H1 (cell line): ENCODE measurements at regions not wholly inside any gene's neighbourhood (a gene's known extent, or its start where the extent isn't known, plus 50 kb on each side); places are given as distances from the start of the nearest gene placed in this dataset.

Experiments used
- RXRA ChIP-seq: IDR thresholded peaks from 2 replicates; pipeline ENCODE4 v1.6.1; 2011; ENCODE audit warnings: low read depth, mild to moderate bottlenecking, low read length, moderate library complexity; ENCODE audit not compliant: insufficient read depth
- TF ChIP-seq, protein P1 (sequence below): fragments of 300-600 bp; sonication (generic); IDR thresholded peaks from 2 replicates; pipeline ENCODE4 v1.7.1; 2012; ENCODE audit warnings: low read length, moderate library complexity, mild to moderate bottlenecking, inconsistent platforms; ENCODE audit not compliant: insufficient replicate concordance

DNA sequence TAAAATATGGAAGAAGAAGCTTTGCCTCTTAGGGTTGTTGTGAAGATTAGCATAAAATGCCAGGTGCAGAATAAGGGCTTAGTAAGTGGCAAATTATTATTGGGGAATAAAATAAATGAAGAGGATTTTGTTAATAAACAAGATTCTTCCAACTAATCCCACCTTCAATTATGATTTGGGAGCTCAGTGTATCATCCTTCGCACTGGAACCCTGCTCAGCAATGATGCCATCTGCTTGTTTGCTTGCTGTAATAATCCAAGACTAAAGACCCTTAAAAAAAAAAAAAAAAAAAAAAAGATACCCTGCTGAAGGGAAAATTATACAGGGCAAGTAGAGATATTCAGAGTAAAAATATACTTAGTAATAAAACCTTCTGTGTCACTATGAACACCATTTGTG lies 62.0 kb upstream of the RREB1 start (continued):
- TF ChIP-seq, protein P1, sequence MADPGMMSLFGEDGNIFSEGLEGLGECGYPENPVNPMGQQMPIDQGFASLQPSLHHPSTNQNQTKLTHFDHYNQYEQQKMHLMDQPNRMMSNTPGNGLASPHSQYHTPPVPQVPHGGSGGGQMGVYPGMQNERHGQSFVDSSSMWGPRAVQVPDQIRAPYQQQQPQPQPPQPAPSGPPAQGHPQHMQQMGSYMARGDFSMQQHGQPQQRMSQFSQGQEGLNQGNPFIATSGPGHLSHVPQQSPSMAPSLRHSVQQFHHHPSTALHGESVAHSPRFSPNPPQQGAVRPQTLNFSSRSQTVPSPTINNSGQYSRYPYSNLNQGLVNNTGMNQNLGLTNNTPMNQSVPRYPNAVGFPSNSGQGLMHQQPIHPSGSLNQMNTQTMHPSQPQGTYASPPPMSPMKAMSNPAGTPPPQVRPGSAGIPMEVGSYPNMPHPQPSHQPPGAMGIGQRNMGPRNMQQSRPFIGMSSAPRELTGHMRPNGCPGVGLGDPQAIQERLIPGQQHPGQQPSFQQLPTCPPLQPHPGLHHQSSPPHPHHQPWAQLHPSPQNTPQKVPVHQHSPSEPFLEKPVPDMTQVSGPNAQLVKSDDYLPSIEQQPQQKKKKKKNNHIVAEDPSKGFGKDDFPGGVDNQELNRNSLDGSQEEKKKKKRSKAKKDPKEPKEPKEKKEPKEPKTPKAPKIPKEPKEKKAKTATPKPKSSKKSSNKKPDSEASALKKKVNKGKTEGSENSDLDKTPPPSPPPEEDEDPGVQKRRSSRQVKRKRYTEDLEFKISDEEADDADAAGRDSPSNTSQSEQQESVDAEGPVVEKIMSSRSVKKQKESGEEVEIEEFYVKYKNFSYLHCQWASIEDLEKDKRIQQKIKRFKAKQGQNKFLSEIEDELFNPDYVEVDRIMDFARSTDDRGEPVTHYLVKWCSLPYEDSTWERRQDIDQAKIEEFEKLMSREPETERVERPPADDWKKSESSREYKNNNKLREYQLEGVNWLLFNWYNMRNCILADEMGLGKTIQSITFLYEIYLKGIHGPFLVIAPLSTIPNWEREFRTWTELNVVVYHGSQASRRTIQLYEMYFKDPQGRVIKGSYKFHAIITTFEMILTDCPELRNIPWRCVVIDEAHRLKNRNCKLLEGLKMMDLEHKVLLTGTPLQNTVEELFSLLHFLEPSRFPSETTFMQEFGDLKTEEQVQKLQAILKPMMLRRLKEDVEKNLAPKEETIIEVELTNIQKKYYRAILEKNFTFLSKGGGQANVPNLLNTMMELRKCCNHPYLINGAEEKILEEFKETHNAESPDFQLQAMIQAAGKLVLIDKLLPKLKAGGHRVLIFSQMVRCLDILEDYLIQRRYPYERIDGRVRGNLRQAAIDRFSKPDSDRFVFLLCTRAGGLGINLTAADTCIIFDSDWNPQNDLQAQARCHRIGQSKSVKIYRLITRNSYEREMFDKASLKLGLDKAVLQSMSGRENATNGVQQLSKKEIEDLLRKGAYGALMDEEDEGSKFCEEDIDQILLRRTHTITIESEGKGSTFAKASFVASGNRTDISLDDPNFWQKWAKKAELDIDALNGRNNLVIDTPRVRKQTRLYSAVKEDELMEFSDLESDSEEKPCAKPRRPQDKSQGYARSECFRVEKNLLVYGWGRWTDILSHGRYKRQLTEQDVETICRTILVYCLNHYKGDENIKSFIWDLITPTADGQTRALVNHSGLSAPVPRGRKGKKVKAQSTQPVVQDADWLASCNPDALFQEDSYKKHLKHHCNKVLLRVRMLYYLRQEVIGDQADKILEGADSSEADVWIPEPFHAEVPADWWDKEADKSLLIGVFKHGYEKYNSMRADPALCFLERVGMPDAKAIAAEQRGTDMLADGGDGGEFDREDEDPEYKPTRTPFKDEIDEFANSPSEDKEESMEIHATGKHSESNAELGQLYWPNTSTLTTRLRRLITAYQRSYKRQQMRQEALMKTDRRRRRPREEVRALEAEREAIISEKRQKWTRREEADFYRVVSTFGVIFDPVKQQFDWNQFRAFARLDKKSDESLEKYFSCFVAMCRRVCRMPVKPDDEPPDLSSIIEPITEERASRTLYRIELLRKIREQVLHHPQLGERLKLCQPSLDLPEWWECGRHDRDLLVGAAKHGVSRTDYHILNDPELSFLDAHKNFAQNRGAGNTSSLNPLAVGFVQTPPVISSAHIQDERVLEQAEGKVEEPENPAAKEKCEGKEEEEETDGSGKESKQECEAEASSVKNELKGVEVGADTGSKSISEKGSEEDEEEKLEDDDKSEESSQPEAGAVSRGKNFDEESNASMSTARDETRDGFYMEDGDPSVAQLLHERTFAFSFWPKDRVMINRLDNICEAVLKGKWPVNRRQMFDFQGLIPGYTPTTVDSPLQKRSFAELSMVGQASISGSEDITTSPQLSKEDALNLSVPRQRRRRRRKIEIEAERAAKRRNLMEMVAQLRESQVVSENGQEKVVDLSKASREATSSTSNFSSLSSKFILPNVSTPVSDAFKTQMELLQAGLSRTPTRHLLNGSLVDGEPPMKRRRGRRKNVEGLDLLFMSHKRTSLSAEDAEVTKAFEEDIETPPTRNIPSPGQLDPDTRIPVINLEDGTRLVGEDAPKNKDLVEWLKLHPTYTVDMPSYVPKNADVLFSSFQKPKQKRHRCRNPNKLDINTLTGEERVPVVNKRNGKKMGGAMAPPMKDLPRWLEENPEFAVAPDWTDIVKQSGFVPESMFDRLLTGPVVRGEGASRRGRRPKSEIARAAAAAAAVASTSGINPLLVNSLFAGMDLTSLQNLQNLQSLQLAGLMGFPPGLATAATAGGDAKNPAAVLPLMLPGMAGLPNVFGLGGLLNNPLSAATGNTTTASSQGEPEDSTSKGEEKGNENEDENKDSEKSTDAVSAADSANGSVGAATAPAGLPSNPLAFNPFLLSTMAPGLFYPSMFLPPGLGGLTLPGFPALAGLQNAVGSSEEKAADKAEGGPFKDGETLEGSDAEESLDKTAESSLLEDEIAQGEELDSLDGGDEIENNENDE: no peak
- no peak for TF ChIP-seq RXRA
